CD14-positive monocyte (primary cell): ENCODE measurements at regions not wholly inside any gene's neighbourhood (a gene's known extent, or its start where the extent isn't known, plus 50 kb on each side); places are given as distances from the start of the nearest gene placed in this dataset.

Source experiments
- DNase-seq, 3 donors: peaks; one replicate each; pipeline ENCODE4 v3.0.0-alpha.2; 2011 to 2022
- H2AFZ ChIP-seq: 2 replicates; pipeline ENCODE4 v1.6.0; 2012; ENCODE audit warnings: mild to moderate bottlenecking, low read depth, low read length, inconsistent platforms; ENCODE audit not compliant: insufficient read depth, poor library complexity, severe bottlenecking
- H3K27ac ChIP-seq, 2 donors: 1 replicate in 1 of 2; 2 replicates in 1 of 2; pipeline ENCODE4 v1.5.1; 2012 to 2013; ENCODE audit warnings: low read length in 2 of 2, control low read depth in 1 of 2, inconsistent platforms in 1 of 2, low read depth in 1 of 2, mild to moderate bottlenecking in 1 of 2
- H3K27me3 ChIP-seq, 2 donors: one replicate each; pipeline versions ENCODE4 v1.6.0 to v1.6.1; 2011 to 2013; ENCODE audit warnings: low read length in 2 of 2; ENCODE audit not compliant: control insufficient read depth in 2 of 2, insufficient read depth in 2 of 2
- H3K36me3 ChIP-seq, 2 donors: replicated peaks in 1 of 2; 1 replicate in 1 of 2; 2 replicates in 1 of 2; pipeline versions ENCODE4 v1.5.1 to v1.6.1; 2012 to 2013; ENCODE audit warnings: low read length in 2 of 2, control low read depth in 1 of 2, inconsistent platforms in 1 of 2, mild to moderate bottlenecking in 1 of 2; ENCODE audit not compliant: insufficient read depth in 2 of 2, control insufficient read depth in 1 of 2
- H3K4me1 ChIP-seq, 2 donors: 1 replicate in 1 of 2; 2 replicates in 1 of 2; pipeline versions ENCODE4 v1.5.1 to v1.6.1; 2012 to 2013; ENCODE audit warnings: low read length in 2 of 2, control low read depth in 1 of 2, inconsistent platforms in 1 of 2, mild to moderate bottlenecking in 1 of 2, moderate library complexity in 1 of 2; ENCODE audit not compliant: insufficient read depth in 2 of 2, control insufficient read depth in 1 of 2
- H3K4me2 ChIP-seq: replicated peaks from 2 replicates; pipeline ENCODE3; 2012; ENCODE audit warnings: low read length, moderate library complexity, mild to moderate bottlenecking; ENCODE audit not compliant: poor library complexity, severe bottlenecking; ENCODE audit errors: extremely low read depth
- H3K4me3 ChIP-seq, 3 experiments: fragments of 200-600 bp in 1 of 3; sonication (generic) in 1 of 3; replicated peaks in 1 of 3; 1 replicate in 2 of 3; 2 replicates in 1 of 3; pipeline ENCODE4 v1.5.1; 2011 to 2013; ENCODE audit warnings: low read length in 3 of 3, mild to moderate bottlenecking in 3 of 3, control low read depth in 2 of 3, low read depth in 2 of 3, inconsistent platforms in 1 of 3, moderate library complexity in 1 of 3
- H3K79me2 ChIP-seq: 2 replicates; pipeline ENCODE4 v1.6.0; 2012; ENCODE audit warnings: mild to moderate bottlenecking, control low read depth, inconsistent platforms, low read length, moderate library complexity; ENCODE audit not compliant: insufficient read depth
- H3K9ac ChIP-seq: 2 replicates; pipeline ENCODE4 v1.6.0; 2017; ENCODE audit warnings: low read length, mild to moderate bottlenecking; ENCODE audit not compliant: insufficient read depth, poor library complexity, severe bottlenecking
- H3K9me3 ChIP-seq, 2 donors: replicated peaks in 1 of 2; 1 replicate in 1 of 2; 2 replicates in 1 of 2; pipeline versions ENCODE4 v1.5.1 to v1.6.1; 2012 to 2013; ENCODE audit warnings: low read length in 2 of 2, control low read depth in 1 of 2; ENCODE audit not compliant: control insufficient read depth in 1 of 2, insufficient read depth in 1 of 2
- H4K20me1 ChIP-seq: 2 replicates; pipeline ENCODE4 v1.6.0; 2012; ENCODE audit warnings: mild to moderate bottlenecking, low read length, control low read depth, moderate library complexity; ENCODE audit not compliant: insufficient read depth
- H3K27ac Mint-ChIP-seq, 7 donors: one replicate each; pipeline ENCODE4 v1.8.0; 2020; ENCODE audit warnings: mild to moderate bottlenecking in 7 of 7, mixed read lengths in 7 of 7, moderate library complexity in 6 of 7, inconsistent platforms in 2 of 7
- H3K27me3 Mint-ChIP-seq, 3 donors: one replicate each; pipeline ENCODE4 v1.8.0; 2021 to 2022; ENCODE audit warnings: low read depth in 3 of 3, mild to moderate bottlenecking in 3 of 3, mixed read lengths in 3 of 3, moderate library complexity in 3 of 3, inconsistent platforms in 1 of 3
- H3K36me3 Mint-ChIP-seq, 2 donors: one replicate each; pipeline ENCODE4 v1.8.0; 2020; ENCODE audit warnings: mixed read lengths in 2 of 2, inconsistent platforms in 1 of 2, mild to moderate bottlenecking in 1 of 2
- H3K4me1 Mint-ChIP-seq: one replicate; pipeline ENCODE4 v1.8.0; 2020; ENCODE audit warnings: mild to moderate bottlenecking, mixed read lengths
- H3K4me3 Mint-ChIP-seq, 2 donors: one replicate each; pipeline ENCODE4 v1.8.0; 2020; ENCODE audit warnings: mild to moderate bottlenecking in 2 of 2, mixed read lengths in 2 of 2, moderate library complexity in 1 of 2
- H3K9me3 Mint-ChIP-seq, 7 donors: one replicate each; pipeline ENCODE4 v1.8.0; 2020 to 2022; ENCODE audit warnings: mixed read lengths in 7 of 7, mild to moderate bottlenecking in 6 of 7, moderate library complexity in 6 of 7, inconsistent platforms in 2 of 7
- CTCF ChIP-seq: fragments of 200-600 bp; IDR thresholded peaks from one replicate; pipeline ENCODE4 v1.8.0; 2022; ENCODE audit warnings: antibody characterized with exemption, mild to moderate bottlenecking
- WGBS: methylation state at CpG from one replicate; pipeline ENCODE4 v1.1.5; 2013; ENCODE audit warnings: missing lambda C conversion rate; ENCODE audit not compliant: insufficient coverage; 5-methylcytosine and 5-hydroxymethylcytosine counted together
- intact Hi-C, 2 donors: fragments of 100-400 bp; cut with micrococcal nuclease; formaldehyde crosslinking; loops; one replicate each; pipeline versions ENCODE4 v1.15.0 to v1.15.1; 2023

- Histone ChIP-seq H2AFZ (no peak overlapping the region), H3K36me3 (no peaks in the 10 kb centered on the region), H3K4me3 (no peak overlapping the region), H3K79me2 (no peaks in the 10 kb centered on the region), H3K27me3 (no peaks in the 10 kb centered on the region), H3K4me2 (no peak overlapping the region), H4K20me1 (no peaks in the 10 kb centered on the region), H3K9me3 (peaks cover 0 to 2% of the 10 kb centered on the region in 2 donors), H3K27ac (no peak overlapping the region), H3K9ac (no peak overlapping the region), H3K4me1 (no peaks in the 10 kb centered on the region)
- Mint-ChIP-seq H3K27ac (no peak overlapping the region), H3K36me3 (no peaks in the 10 kb centered on the region), H3K4me1 (peaks cover 3% of the 10 kb centered on the region), H3K9me3 (peaks cover 0 to 14% (median 3%) of the 10 kb centered on the region in 7 donors), H3K4me3 (no peak overlapping the region), H3K27me3 (no peaks in the 10 kb centered on the region)
- 95% methylated on average over 3 of the region's 6 CpGs for WGBS
- DNase-seq = no peak
- TF ChIP-seq CTCF = no peak
- intact Hi-C loops = no loop called here
These were observed 190.8 kb downstream of the PDCD6IP start for GRCh38 chr3:33989229-33989628.

GRCh38 chr3:33991673-33992072 lies 193.2 kb downstream of the PDCD6IP start:
- H3K4me1 Mint-ChIP-seq = peaks cover 3% of the 10 kb centered on the region
- H3K9me3 ChIP-seq = peaks cover 6 to 14% of the 10 kb centered on the region in 2 donors
- no peak overlapping the region for H3K4me2 ChIP-seq
- H3K36me3 ChIP-seq = no peaks in the 10 kb centered on the region
- peaks cover 7 to 31% (median 14%) of the 10 kb centered on the region in 7 donors for H3K9me3 Mint-ChIP-seq
- H3K4me1 ChIP-seq = no peaks in the 10 kb centered on the region
- intact Hi-C loops = no loop called here
- H4K20me1 ChIP-seq = no peaks in the 10 kb centered on the region
- no peaks in the 10 kb centered on the region for H3K36me3 Mint-ChIP-seq
- no peak overlapping the region for H3K9ac ChIP-seq
- H3K4me3 Mint-ChIP-seq = no peak overlapping the region
- H3K79me2 ChIP-seq = no peaks in the 10 kb centered on the region
- no peaks in the 10 kb centered on the region for H3K27me3 ChIP-seq
- no peak overlapping the region for H2AFZ ChIP-seq
- H3K27ac ChIP-seq = no peak overlapping the region
- no peak overlapping the region for H3K27ac Mint-ChIP-seq
- no peaks in the 10 kb centered on the region for H3K27me3 Mint-ChIP-seq
- no peak overlapping the region for H3K4me3 ChIP-seq
- no peak for DNase-seq
- TF ChIP-seq CTCF = no peak
- 100% methylated on average over 1 of the region's 1 CpG for WGBS
